GM12892 (cell line): ENCODE measurements at regions not wholly inside any gene's neighbourhood (a gene's known extent, or its start where the extent isn't known, plus 50 kb on each side); places are given as distances from the start of the nearest gene placed in this dataset.

Source experiments
- POLR2A ChIP-seq: IDR thresholded peaks from 2 replicates; pipeline ENCODE4 v1.6.1; 2011; ENCODE audit warnings: low read depth, low read length, control low read depth
- POLR2AphosphoS5 ChIP-seq: IDR thresholded peaks from 2 replicates; pipeline ENCODE4 v1.6.1; 2011; ENCODE audit warnings: low read depth, low read length, control low read depth

- TF ChIP-seq POLR2A (no peak), POLR2AphosphoS5 (no peak)
Observed at GRCh38 chr4:125254106-125254505, 60.6 kb upstream of the FAT4 start.
